ENCODE measurements at regions not wholly inside any gene's neighbourhood (a gene's known extent, or its start where the extent isn't known, plus 50 kb on each side); places are given as distances from the start of the nearest gene placed in this dataset.

DNA sequence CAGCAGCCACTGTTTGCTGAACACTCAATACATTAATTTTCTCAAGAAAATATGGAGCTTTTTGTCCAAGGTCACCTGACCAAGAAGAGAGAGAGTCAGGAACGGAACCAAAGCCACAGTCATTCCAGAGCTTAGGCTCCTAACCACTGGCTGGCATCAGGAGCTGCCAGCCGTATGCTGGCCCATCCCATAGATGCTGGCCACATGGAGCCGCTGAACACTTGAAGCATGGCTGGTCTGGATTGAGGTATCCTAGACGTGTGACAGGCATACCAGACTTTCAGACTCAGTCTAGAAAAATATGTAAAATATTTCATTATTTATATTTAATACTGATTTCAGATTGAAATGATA is 458.7 kb downstream of the MATN1 start:
- Histone ChIP-seq H3K27me3 (ENCODE audit: control insufficient read depth, extremely low read depth, insufficient read depth, low read length) (peaks cover 3% of the 10 kb centered on the region), H3K4me1 (ENCODE audit: control insufficient read depth, extremely low read depth, insufficient read depth, low read length) (no peaks in the 10 kb centered on the region), H3K9me1 (ENCODE audit: control insufficient read depth, extremely low read depth, insufficient read depth, low read length) (no peaks in the 10 kb centered on the region), H4K20me1 (ENCODE audit: control insufficient read depth, extremely low read depth, insufficient read depth, low read length) (no peaks in the 10 kb centered on the region), H3K79me2 (ENCODE audit: control insufficient read depth, insufficient read depth, low read length) (no peaks in the 10 kb centered on the region), H3K36me3 (ENCODE audit: control insufficient read depth in 2 of 2, extremely low read depth in 1 of 2, insufficient read depth in 2 of 2, low read length in 2 of 2) (no peaks in the 10 kb centered on the region), H2AFZ (ENCODE audit: control insufficient read depth, low read length) (no peak overlapping the region), H3K9ac (ENCODE audit: control insufficient read depth, extremely low read depth, insufficient read depth, low read length) (no peak overlapping the region), H3K4me2 (ENCODE audit: control insufficient read depth, extremely low read depth, insufficient read depth, low read depth, low read length) (no peak overlapping the region), H3K9me3 (ENCODE audit: control insufficient read depth, low read depth, low read length) (no peaks in the 10 kb centered on the region), H3K27ac (ENCODE audit: control insufficient read depth, insufficient read depth, low read length) (no peak overlapping the region), H3K4me3 (ENCODE audit: control insufficient read depth in 2 of 3, extremely low read depth in 1 of 3, insufficient read depth in 2 of 3, low read depth in 1 of 3, low read length in 3 of 3) (no peak overlapping the region)
- no peak for FAIRE-seq
- dilution Hi-C loops (cut with MboI; ENCODE audit: extremely low pct_ligation_motif_present, low sequenced_read_pairs): no loop called here
- no peak for TF ChIP-seq EZH2 (IDR thresholded peaks at IDR 0.05; ENCODE audit: low read length)
- TF ChIP-seq, protein P1, sequence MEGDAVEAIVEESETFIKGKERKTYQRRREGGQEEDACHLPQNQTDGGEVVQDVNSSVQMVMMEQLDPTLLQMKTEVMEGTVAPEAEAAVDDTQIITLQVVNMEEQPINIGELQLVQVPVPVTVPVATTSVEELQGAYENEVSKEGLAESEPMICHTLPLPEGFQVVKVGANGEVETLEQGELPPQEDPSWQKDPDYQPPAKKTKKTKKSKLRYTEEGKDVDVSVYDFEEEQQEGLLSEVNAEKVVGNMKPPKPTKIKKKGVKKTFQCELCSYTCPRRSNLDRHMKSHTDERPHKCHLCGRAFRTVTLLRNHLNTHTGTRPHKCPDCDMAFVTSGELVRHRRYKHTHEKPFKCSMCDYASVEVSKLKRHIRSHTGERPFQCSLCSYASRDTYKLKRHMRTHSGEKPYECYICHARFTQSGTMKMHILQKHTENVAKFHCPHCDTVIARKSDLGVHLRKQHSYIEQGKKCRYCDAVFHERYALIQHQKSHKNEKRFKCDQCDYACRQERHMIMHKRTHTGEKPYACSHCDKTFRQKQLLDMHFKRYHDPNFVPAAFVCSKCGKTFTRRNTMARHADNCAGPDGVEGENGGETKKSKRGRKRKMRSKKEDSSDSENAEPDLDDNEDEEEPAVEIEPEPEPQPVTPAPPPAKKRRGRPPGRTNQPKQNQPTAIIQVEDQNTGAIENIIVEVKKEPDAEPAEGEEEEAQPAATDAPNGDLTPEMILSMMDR (optimal IDR thresholded peaks at IDR 0.05 in 1 of 3, IDR thresholded peaks at IDR 0.05 in 1 of 3, conservative IDR thresholded peaks at IDR 0.05 in 1 of 3; ENCODE audit: extremely low read depth in 1 of 3, insufficient read depth in 2 of 3, low read length in 3 of 3): no peak
- no peak for DNase-seq (ENCODE audit: low read depth, low spot score)

DNA sequence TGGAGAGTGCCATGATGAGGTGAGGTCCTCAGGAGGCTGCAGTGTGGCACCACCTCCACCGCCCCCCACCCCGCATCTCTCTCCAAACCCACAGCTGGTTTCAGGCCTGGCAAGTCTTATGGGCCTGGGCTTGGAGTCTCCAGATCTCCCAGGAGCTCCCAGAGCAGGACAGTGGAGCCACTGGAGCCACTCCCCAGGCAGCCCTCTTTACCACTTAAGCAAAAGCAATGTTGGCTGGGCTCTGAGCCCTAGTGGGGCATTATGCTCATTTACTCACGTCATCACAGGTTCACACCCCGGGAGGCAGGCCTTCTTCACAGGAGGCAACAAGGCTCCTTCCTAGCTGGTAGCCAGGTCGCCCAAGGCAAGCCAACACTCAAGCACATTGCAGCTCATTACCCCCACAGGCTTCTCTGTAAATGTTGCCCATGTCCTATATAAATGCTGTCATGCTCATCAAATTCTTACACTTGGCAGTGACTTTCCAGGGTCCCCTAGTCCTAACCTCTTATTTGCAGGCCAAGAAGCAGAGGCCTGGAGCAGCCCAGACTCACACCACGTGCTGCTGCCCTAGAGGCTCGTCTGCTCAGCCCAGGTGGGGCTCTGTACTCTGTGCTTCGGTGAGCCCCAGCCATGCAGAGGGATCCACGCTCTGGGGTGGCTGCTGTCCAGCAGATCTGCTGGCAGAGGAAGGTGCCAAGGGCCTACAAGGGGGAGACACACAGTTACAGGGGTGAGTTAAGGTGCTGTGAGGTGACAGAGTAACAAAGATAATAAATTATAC is 459.3 kb downstream of the MATN1 start:
- Histone ChIP-seq H3K79me2 (ENCODE audit: control insufficient read depth, insufficient read depth, low read length) (no peaks in the 10 kb centered on the region), H3K4me2 (ENCODE audit: control insufficient read depth, extremely low read depth, insufficient read depth, low read depth, low read length) (no peak overlapping the region), H3K9ac (ENCODE audit: control insufficient read depth, extremely low read depth, insufficient read depth, low read length) (no peak overlapping the region), H4K20me1 (ENCODE audit: control insufficient read depth, extremely low read depth, insufficient read depth, low read length) (no peaks in the 10 kb centered on the region), H3K27me3 (ENCODE audit: control insufficient read depth, extremely low read depth, insufficient read depth, low read length) (peaks cover 5% of the 10 kb centered on the region), H3K27ac (ENCODE audit: control insufficient read depth, insufficient read depth, low read length) (no peak overlapping the region), H3K4me1 (ENCODE audit: control insufficient read depth, extremely low read depth, insufficient read depth, low read length) (no peaks in the 10 kb centered on the region), H3K4me3 (ENCODE audit: control insufficient read depth in 2 of 3, extremely low read depth in 1 of 3, insufficient read depth in 2 of 3, low read depth in 1 of 3, low read length in 3 of 3) (no peak overlapping the region), H3K9me1 (ENCODE audit: control insufficient read depth, extremely low read depth, insufficient read depth, low read length) (no peaks in the 10 kb centered on the region), H3K36me3 (ENCODE audit: control insufficient read depth in 2 of 2, extremely low read depth in 1 of 2, insufficient read depth in 2 of 2, low read length in 2 of 2) (no peaks in the 10 kb centered on the region), H2AFZ (ENCODE audit: control insufficient read depth, low read length) (no peak overlapping the region), H3K9me3 (ENCODE audit: control insufficient read depth, low read depth, low read length) (no peaks in the 10 kb centered on the region)
- FAIRE-seq (no peak), DNase-seq (ENCODE audit: low read depth, low spot score) (no peak)
- TF ChIP-seq, protein P1 (optimal IDR thresholded peaks at IDR 0.05 in 1 of 3, IDR thresholded peaks at IDR 0.05 in 1 of 3, conservative IDR thresholded peaks at IDR 0.05 in 1 of 3; ENCODE audit: extremely low read depth in 1 of 3, insufficient read depth in 2 of 3, low read length in 3 of 3): no peak
- no peak for TF ChIP-seq EZH2 (IDR thresholded peaks at IDR 0.05; ENCODE audit: low read length)
- dilution Hi-C loops (cut with MboI; ENCODE audit: extremely low pct_ligation_motif_present, low sequenced_read_pairs): no loop called here

Measured in keratinocyte (primary cell).